ACC112 (cell line): ENCODE measurements at regions not wholly inside any gene's neighbourhood (a gene's known extent, or its start where the extent isn't known, plus 50 kb on each side); places are given as distances from the start of the nearest gene placed in this dataset.

ENCODE experiments used
- H2AFZ ChIP-seq: fragments of 200-600 bp; sonication (generic); one replicate; pipeline ENCODE4 v1.6.0; 2017; ENCODE audit warnings: antibody characterized with exemption, low read length; ENCODE audit not compliant: unreplicated experiment
- H3K27ac ChIP-seq: fragments of 200-600 bp; sonication (generic); 2 replicates; pipeline ENCODE4 v1.5.1; 2014; ENCODE audit warnings: low read depth, mild to moderate bottlenecking, antibody characterized with exemption, low read length, moderate library complexity
- H3K27me3 ChIP-seq: fragments of 200-600 bp; sonication (generic); 2 replicates; pipeline ENCODE4 v1.6.1; 2014; ENCODE audit warnings: mild to moderate bottlenecking, antibody characterized with exemption, low read length, moderate library complexity, mixed read lengths; ENCODE audit not compliant: insufficient read depth
- H3K36me3 ChIP-seq: fragments of 200-600 bp; sonication (generic); 2 replicates; pipeline ENCODE4 v1.6.1; 2016; ENCODE audit warnings: mild to moderate bottlenecking, antibody characterized with exemption, low read length, moderate library complexity, mixed read lengths; ENCODE audit not compliant: insufficient read depth
- H3K4me1 ChIP-seq: fragments of 200-600 bp; sonication (generic); one replicate; pipeline ENCODE4 v1.6.1; 2016; ENCODE audit warnings: low read length, mixed read lengths; ENCODE audit not compliant: insufficient read depth, unreplicated experiment, control insufficient read depth
- H3K4me3 ChIP-seq: fragments of 200-600 bp; sonication (generic); 2 replicates; pipeline ENCODE4 v1.5.1; 2014; ENCODE audit warnings: mild to moderate bottlenecking, low read depth, low read length
- H3K79me2 ChIP-seq: fragments of 200-600 bp; sonication (generic); one replicate; pipeline ENCODE4 v1.6.0; 2016; ENCODE audit warnings: low read length; ENCODE audit not compliant: control insufficient read depth, unreplicated experiment, insufficient read depth

DNA sequence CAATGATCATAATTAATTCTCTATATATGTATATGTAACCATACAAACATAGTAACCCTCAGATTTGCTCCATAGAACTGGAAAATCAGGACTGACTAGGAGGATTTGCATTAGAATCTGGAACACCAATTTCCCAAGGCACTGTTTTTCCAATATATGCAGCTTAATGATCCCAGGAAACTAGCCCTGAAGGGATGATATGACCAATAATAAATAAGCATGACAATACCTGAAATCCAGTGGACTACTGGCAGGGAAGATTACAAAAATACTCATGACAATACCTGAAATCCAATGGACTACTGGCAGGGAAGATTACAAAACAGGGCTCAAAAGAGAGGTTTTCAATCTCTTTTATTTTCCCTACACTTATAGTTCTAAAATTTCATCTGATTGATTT is 98.4 kb downstream of the PCDH7 start:
- Histone ChIP-seq H3K4me3 (no peak overlapping the region), H3K36me3 (no peaks in the 10 kb centered on the region), H2AFZ (no peak overlapping the region), H3K27me3 (no peaks in the 10 kb centered on the region), H3K4me1 (no peaks in the 10 kb centered on the region), H3K79me2 (no peaks in the 10 kb centered on the region), H3K27ac (no peak overlapping the region)

DNA sequence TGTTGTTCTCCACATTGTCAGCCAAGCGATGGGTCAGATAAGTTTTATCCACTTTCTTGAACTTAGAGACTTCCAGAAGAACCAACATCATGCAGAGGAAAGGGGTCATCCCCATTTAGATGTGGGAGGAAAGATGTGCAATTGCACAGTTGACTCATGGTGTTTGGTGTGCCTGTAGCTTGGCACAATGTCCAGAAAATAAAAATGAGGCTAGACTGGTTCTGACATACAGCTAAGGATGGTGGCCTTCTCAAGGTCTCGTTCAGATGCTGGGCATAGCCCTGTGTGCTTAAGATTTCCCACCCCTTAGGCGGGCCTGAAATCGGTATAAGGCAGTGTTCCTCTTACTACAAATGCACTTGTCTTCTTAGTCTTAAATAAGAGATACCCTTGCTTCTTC is 101.1 kb downstream of the PCDH7 start:
- Histone ChIP-seq H3K27me3 (no peaks in the 10 kb centered on the region), H3K4me1 (peaks cover 11% of the 10 kb centered on the region), H3K27ac (no peak overlapping the region), H3K79me2 (no peaks in the 10 kb centered on the region), H3K36me3 (no peaks in the 10 kb centered on the region), H3K4me3 (no peak overlapping the region), H2AFZ (no peak overlapping the region)

DNA sequence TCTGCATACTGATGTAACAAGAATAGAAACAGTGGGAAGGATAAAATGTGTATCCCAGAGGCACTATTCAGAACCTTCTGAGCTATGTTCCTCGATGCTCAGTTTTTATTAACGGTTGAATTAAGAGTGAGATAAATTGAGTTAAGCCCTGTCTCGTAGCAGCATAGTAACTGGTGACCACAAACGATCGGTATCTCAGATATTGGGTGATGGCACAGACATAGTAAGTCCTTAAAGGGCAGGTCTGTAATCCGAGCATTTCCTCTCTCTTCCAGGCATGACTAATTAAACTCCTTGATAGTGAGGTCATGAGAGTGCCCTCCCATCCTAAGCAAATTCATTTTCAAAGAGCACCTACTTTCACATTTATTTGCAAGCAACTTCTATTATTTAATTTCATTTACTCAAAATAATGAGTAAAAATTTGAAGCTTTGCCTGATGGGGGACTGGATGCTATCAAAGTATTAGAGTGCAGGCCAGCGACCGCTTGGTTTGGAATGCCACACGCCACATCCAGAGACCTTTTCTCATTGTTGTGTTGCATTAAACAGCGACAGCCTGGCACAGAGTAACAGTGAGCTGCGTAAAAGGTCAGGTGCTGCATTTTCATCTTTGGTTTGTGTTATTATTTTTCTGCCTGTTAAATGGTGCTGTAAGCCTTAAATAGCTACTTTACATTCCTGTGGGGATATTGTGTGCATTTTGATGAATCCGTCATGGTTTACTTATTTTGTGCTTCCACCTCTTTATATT is 101.9 kb downstream of the PCDH7 start:
- H3K27ac ChIP-seq, result no peak overlapping the region
- no peaks in the 10 kb centered on the region for H3K36me3 ChIP-seq
- H3K79me2 ChIP-seq, result no peaks in the 10 kb centered on the region
- no peak overlapping the region for H3K4me3 ChIP-seq
- H3K4me1 ChIP-seq, result peaks cover 11% of the 10 kb centered on the region
- H2AFZ ChIP-seq, result no peak overlapping the region
- no peaks in the 10 kb centered on the region for H3K27me3 ChIP-seq

DNA sequence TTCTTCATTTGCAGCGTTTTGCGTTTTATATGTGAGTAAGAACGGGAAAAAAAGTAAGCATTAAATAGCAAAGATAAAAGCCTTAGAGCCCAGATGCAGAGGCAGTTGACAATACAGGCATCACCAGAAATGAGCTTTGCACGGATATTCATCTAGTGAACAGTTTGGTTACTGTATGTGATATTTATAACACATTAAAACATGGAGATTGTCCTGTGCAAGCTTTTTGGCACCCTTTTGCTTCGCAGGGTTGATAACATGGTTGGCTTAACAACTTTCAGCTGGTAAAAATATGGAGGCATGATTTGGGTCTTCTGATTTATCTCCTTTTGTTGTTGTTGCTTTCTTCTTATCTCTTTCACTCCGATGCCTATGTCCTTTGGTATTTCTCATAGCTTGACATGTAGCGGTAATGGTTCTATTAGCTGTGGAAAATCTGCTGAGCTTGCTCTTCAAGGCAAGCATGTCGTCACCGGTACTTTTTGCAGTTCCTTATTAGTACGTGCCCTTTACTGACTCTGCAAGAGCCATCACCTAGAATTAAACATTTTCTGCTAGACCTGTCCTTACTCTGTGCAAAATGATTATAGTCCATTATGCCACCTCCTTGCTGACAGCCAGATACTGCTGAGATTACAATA is 102.9 kb downstream of the PCDH7 start:
- Histone ChIP-seq H3K27ac (no peak overlapping the region), H2AFZ (no peak overlapping the region), H3K4me3 (no peak overlapping the region), H3K36me3 (no peaks in the 10 kb centered on the region), H3K4me1 (peaks cover 11% of the 10 kb centered on the region), H3K27me3 (no peaks in the 10 kb centered on the region), H3K79me2 (no peaks in the 10 kb centered on the region)

DNA sequence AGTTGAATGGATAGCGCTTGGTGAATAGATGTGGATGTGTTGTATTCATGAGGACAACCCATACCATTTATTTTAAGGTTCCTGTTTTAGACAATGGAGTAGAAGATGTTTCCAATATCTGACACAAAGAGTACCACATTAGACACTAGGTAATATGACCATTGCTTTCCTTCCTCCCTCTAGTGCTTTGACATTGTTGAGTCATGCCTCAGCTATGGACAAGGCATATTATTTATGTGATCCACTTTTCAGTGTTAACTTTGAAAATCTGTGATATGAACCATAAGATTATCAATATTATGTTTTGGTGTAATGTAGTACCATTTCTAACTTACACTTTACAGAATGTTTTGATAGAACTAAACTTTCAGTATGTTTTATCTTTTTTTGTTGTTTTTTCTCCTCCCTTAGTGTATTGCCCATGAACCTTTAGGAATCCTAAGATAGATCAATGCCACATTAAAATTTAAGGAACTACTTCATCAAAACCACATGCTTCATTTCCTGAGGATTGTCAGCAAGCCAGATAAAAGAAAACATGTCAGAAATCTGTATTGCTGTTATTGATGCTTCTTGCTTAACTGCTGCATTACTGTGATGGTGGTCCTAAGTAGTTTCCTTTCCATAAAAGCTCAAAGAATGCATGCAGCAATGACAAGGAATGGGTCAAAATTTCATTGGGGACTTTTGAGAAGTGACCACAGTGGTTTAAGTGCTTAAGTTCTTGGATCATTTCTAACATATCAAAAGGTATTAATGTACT is 105.0 kb downstream of the PCDH7 start:
- Histone ChIP-seq H2AFZ (no peak overlapping the region), H3K27ac (no peak overlapping the region), H3K4me1 (peaks cover 11% of the 10 kb centered on the region), H3K79me2 (no peaks in the 10 kb centered on the region), H3K36me3 (no peaks in the 10 kb centered on the region), H3K4me3 (no peak overlapping the region), H3K27me3 (no peaks in the 10 kb centered on the region)

DNA sequence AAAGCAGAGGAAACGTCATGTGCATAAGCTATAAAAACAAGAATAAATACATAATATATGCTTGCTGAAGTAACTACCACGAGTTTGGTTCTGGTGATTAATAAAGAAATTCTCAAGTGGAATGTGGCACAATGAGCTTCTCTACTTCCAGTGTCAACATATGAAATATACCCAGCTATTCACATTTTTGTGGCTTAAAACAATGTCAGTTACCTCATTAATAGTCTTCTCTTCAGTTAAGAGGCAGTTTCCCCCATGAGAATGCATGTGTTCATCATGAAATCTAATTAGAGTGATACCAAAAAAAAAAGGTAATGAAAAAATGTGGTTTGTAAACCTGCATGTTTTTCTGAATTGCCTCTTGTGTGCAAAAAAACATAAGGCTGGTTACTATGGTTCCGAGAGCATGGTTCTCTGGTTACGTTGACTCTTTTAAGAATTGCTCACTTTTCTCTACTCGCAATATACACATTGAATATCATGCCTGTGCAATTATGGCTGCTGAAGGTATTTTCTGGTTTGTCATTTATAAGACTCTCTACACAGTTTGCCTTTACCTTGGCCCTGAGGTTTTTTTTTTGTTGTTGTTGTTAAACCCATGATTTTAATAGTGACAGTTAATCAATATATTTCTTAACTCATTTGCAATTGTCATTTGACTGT is 108.2 kb downstream of the PCDH7 start:
- Histone ChIP-seq H3K4me3 (no peak overlapping the region), H3K4me1 (peaks cover 11% of the 10 kb centered on the region), H3K79me2 (no peaks in the 10 kb centered on the region)

DNA sequence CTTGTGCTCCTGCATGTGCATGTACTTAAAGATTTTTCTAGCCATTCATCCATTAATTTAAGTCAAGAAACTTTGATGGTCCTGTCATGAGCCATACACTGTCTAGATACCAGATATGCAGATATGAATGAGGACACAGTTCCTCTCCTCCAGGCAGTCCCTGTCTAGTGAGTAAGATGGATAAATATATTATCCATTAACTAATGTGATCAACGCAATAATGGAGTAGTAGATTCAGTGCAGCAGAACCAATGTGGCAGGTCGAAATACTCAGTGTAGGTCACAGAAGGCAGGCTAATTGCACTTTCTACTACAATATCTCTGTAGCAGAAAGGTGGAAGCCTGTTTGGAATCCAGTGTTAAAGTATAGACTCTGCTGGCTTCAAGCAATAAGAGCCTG is 112.5 kb downstream of the PCDH7 start:
- H3K27me3 ChIP-seq, result no peaks in the 10 kb centered on the region
- no peaks in the 10 kb centered on the region for H3K79me2 ChIP-seq
- H3K36me3 ChIP-seq, result no peaks in the 10 kb centered on the region
- H3K4me1 ChIP-seq, result peaks cover 8% of the 10 kb centered on the region
- H2AFZ ChIP-seq, result no peak overlapping the region
- H3K27ac ChIP-seq, result no peak overlapping the region
- H3K4me3 ChIP-seq, result no peak overlapping the region

More for the DNA sequence above, 108.2 kb downstream of the PCDH7 start:
- no peaks in the 10 kb centered on the region for H3K27me3 ChIP-seq
- no peaks in the 10 kb centered on the region for H3K36me3 ChIP-seq
- H2AFZ ChIP-seq, result no peak overlapping the region
- no peak overlapping the region for H3K27ac ChIP-seq

DNA sequence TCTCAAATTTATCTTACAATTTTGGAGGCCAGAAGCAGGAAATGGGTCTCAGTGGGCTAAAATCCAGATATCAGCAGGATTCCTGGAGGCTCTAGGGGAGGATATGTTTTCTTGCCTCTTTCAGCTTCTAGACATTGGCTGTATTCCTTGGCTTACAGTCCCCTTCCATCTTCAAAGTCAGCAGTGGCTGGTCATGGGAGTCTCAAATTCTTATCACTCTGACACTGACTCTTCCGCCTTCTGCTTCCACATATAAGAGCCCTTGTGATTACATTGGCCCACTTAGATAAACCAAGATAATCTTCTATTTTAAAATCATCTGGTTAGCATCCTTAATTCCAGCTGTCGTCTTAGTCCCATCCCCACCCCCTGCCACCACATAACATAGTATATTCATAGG is 113.0 kb downstream of the PCDH7 start:
- H3K4me3 ChIP-seq, result no peak overlapping the region
- H3K27me3 ChIP-seq, result no peaks in the 10 kb centered on the region
- H2AFZ ChIP-seq, result no peak overlapping the region
- no peaks in the 10 kb centered on the region for H3K36me3 ChIP-seq
- no peak overlapping the region for H3K27ac ChIP-seq
- H3K79me2 ChIP-seq, result no peaks in the 10 kb centered on the region
- peaks cover 8% of the 10 kb centered on the region for H3K4me1 ChIP-seq

DNA sequence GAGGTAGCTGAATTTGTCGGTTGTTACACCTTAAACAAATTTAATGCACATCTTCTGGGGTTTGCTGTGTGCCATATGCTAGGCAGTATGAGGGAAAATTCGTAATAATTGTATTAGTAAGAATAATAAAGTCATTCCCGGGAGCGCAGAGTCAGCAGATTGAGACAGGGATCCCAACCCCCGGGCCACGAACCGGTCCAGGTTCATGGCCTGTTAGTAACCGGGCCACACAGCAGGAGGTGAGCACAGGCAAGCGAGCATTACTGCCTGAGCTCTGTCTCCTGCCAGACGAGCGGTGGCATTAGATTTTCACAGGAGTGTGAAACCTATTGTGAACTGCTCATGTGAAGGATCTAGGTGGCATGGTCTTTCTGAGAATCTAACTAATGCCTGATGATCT is 114.9 kb downstream of the PCDH7 start:
- no peaks in the 10 kb centered on the region for H3K36me3 ChIP-seq
- H3K27me3 ChIP-seq, result no peaks in the 10 kb centered on the region
- no peaks in the 10 kb centered on the region for H3K79me2 ChIP-seq
- H3K4me3 ChIP-seq, result no peak overlapping the region
- peaks cover 17% of the 10 kb centered on the region for H3K4me1 ChIP-seq
- H2AFZ ChIP-seq, result no peak overlapping the region
- H3K27ac ChIP-seq, result no peak overlapping the region

DNA sequence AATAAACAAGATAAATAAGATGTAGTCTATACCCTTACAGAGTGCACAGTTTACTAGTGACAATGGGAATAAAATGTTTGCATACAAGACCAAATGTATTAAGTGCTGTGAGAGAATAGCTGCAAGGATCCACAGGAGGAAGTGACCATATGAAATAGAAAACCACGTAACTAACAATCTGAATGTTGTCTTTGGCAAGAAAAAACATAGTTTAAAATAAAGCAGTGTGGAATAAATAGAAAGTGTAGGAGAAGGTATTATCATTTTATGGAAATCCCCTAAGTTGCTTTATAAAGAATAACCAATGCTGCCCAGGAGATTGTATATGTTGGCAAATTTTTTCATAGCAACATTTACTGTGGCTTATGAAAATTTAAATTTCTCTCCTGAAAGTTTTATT is 116.1 kb downstream of the PCDH7 start:
- Histone ChIP-seq H2AFZ (no peak overlapping the region), H3K4me1 (peaks cover 23% of the 10 kb centered on the region), H3K27ac (no peak overlapping the region), H3K79me2 (no peaks in the 10 kb centered on the region), H3K36me3 (no peaks in the 10 kb centered on the region), H3K4me3 (no peak overlapping the region), H3K27me3 (no peaks in the 10 kb centered on the region)
